Fibroblast of lung (primary cell): ENCODE measurements at regions not wholly inside any gene's neighbourhood (a gene's known extent, or its start where the extent isn't known, plus 50 kb on each side); places are given as distances from the start of the nearest gene placed in this dataset.

ENCODE experiments used
- DNase-seq, 2 donors: peaks; one replicate each; pipeline versions ENCODE4 v3.0.0 to v3.0.0-alpha.2; 2010; ENCODE audit warnings: low read depth in 2 of 2
- H2AFZ ChIP-seq: 2 replicates; pipeline ENCODE4 v1.5.1; 2012; ENCODE audit warnings: low read length, control low read depth, inconsistent platforms
- H3K27ac ChIP-seq: 2 replicates; pipeline ENCODE4 v1.5.1; 2011; ENCODE audit warnings: low read length, control low read depth; ENCODE audit not compliant: insufficient read depth
- H3K27me3 ChIP-seq: 2 replicates; pipeline ENCODE4 v1.5.1; 2011; ENCODE audit warnings: mild to moderate bottlenecking, low read length; ENCODE audit not compliant: control insufficient read depth, insufficient read depth
- H3K36me3 ChIP-seq: 2 replicates; pipeline ENCODE4 v1.5.1; 2011; ENCODE audit warnings: low read length; ENCODE audit not compliant: control insufficient read depth, insufficient read depth
- H3K4me1 ChIP-seq: 2 replicates; pipeline ENCODE4 v1.5.1; 2011; ENCODE audit warnings: low read length; ENCODE audit not compliant: control insufficient read depth, insufficient read depth; ENCODE audit errors: extremely low read depth
- H3K4me2 ChIP-seq: 2 replicates; pipeline ENCODE4 v1.5.1; 2011; ENCODE audit warnings: low read length, control low read depth; ENCODE audit not compliant: insufficient read depth; ENCODE audit errors: extremely low read depth
- H3K4me3 ChIP-seq, 4 experiments: fragments of 200-600 bp in 1 of 4; sonication (generic) in 1 of 4; replicated peaks in 1 of 4; 2 replicates each; pipeline ENCODE4 v1.5.1; 2011 to 2016; ENCODE audit warnings: low read length in 4 of 4, low read depth in 3 of 4, mild to moderate bottlenecking in 3 of 4, control low read depth in 2 of 4, inconsistent platforms in 1 of 4, mixed read lengths in 1 of 4; ENCODE audit not compliant: insufficient read depth in 1 of 4; ENCODE audit errors: control extremely low read depth in 1 of 4
- H3K79me2 ChIP-seq: 2 replicates; pipeline ENCODE4 v1.5.1; 2012; ENCODE audit warnings: mild to moderate bottlenecking, low read length, inconsistent platforms; ENCODE audit not compliant: control insufficient read depth, insufficient read depth
- H3K9ac ChIP-seq: 2 replicates; pipeline ENCODE4 v1.5.1; 2011; ENCODE audit warnings: mild to moderate bottlenecking, low read length, control low read depth; ENCODE audit not compliant: insufficient read depth
- H3K9me3 ChIP-seq: 2 replicates; pipeline ENCODE4 v1.5.1; 2012; ENCODE audit warnings: low read depth, low read length; ENCODE audit not compliant: control insufficient read depth, insufficient read depth
- H4K20me1 ChIP-seq: 2 replicates; pipeline ENCODE4 v1.5.1; 2011; ENCODE audit warnings: low read length; ENCODE audit not compliant: control insufficient read depth, insufficient read depth; ENCODE audit errors: extremely low read depth
- CTCF ChIP-seq, 2 donors: IDR thresholded peaks in 1 of 2; conservative IDR thresholded peaks in 1 of 2; 1 replicate in 1 of 2; 2 replicates in 1 of 2; pipeline ENCODE4 v1.5.1; 2011 to 2012; ENCODE audit warnings: low read length in 2 of 2, control low read depth in 1 of 2, inconsistent platforms in 1 of 2, low read depth in 1 of 2, mild to moderate bottlenecking in 1 of 2
- EZH2 ChIP-seq: IDR thresholded peaks from 2 replicates; pipeline ENCODE4 v1.5.1; 2012; ENCODE audit warnings: low read length, control low read depth, mild to moderate bottlenecking; ENCODE audit errors: missing control alignments

GRCh38 chr13:81577601-81578195, 1236.8 kb upstream of the SPRY2 start:
- Histone ChIP-seq H3K9me3 (no peaks in the 10 kb centered on the region), H3K4me2 (no peak overlapping the region), H2AFZ (no peak overlapping the region), H3K4me1 (no peaks in the 10 kb centered on the region), H3K4me3 (no peak overlapping the region), H4K20me1 (no peaks in the 10 kb centered on the region), H3K36me3 (no peaks in the 10 kb centered on the region), H3K9ac (no peak overlapping the region), H3K27me3 (no peaks in the 10 kb centered on the region), H3K79me2 (no peaks in the 10 kb centered on the region), H3K27ac (no peak overlapping the region)
- peak in 1 of 2 donors; percentile 26 for DNase-seq
- TF ChIP-seq EZH2 (no peak), CTCF (conservative IDR thresholded peaks at IDR 0.05 in 1 of 2, IDR thresholded peaks at IDR 0.05 in 1 of 2; ENCODE audit: low read depth in 1 of 2, low read length in 2 of 2) (no peak)

- H4K20me1 ChIP-seq, result no peaks in the 10 kb centered on the region
- H3K4me3 ChIP-seq, result no peak overlapping the region
- no peak overlapping the region for H3K9ac ChIP-seq
- no peaks in the 10 kb centered on the region for H3K9me3 ChIP-seq
- DNase-seq, result no peak
- H3K4me1 ChIP-seq, result no peaks in the 10 kb centered on the region
- H2AFZ ChIP-seq, result no peak overlapping the region
- H3K27ac ChIP-seq, result no peak overlapping the region
- TF ChIP-seq CTCF (conservative IDR thresholded peaks at IDR 0.05 in 1 of 2, IDR thresholded peaks at IDR 0.05 in 1 of 2; ENCODE audit: low read depth in 1 of 2, low read length in 2 of 2) (no peak), EZH2 (no peak)
- H3K79me2 ChIP-seq, result no peaks in the 10 kb centered on the region
- no peaks in the 10 kb centered on the region for H3K27me3 ChIP-seq
- H3K36me3 ChIP-seq, result no peaks in the 10 kb centered on the region
- H3K4me2 ChIP-seq, result no peak overlapping the region
Observed at GRCh38 chr13:81568824-81569223, 1227.9 kb upstream of the SPRY2 start.

- Histone ChIP-seq H3K36me3 (no peaks in the 10 kb centered on the region), H3K9me3 (no peaks in the 10 kb centered on the region), H3K79me2 (no peaks in the 10 kb centered on the region), H3K27ac (no peak overlapping the region), H3K27me3 (no peaks in the 10 kb centered on the region), H3K4me2 (no peak overlapping the region), H3K4me3 (no peak overlapping the region), H2AFZ (no peak overlapping the region), H3K4me1 (no peaks in the 10 kb centered on the region), H3K9ac (no peak overlapping the region), H4K20me1 (no peaks in the 10 kb centered on the region)
- TF ChIP-seq EZH2 (no peak), CTCF (conservative IDR thresholded peaks at IDR 0.05 in 1 of 2, IDR thresholded peaks at IDR 0.05 in 1 of 2; ENCODE audit: low read depth in 1 of 2, low read length in 2 of 2) (no peak)
- DNase-seq, result no peak
Observed at GRCh38 chr13:81565849-81566248, 1224.9 kb upstream of the SPRY2 start.
